GM12874 (cell line): ENCODE measurements at regions not wholly inside any gene's neighbourhood (a gene's known extent, or its start where the extent isn't known, plus 50 kb on each side); places are given as distances from the start of the nearest gene placed in this dataset.

Experiments used
- TF ChIP-seq, protein P1 (sequence below): IDR thresholded peaks from 2 replicates; pipeline ENCODE4 v1.5.1; 2011; ENCODE audit warnings: low read depth, mild to moderate bottlenecking, control low read depth, low read length, moderate library complexity; ENCODE audit not compliant: insufficient read depth

GRCh38 chr5:71771191-71771590 is 52.1 kb downstream of the CARTPT start:
- TF ChIP-seq, protein P1, sequence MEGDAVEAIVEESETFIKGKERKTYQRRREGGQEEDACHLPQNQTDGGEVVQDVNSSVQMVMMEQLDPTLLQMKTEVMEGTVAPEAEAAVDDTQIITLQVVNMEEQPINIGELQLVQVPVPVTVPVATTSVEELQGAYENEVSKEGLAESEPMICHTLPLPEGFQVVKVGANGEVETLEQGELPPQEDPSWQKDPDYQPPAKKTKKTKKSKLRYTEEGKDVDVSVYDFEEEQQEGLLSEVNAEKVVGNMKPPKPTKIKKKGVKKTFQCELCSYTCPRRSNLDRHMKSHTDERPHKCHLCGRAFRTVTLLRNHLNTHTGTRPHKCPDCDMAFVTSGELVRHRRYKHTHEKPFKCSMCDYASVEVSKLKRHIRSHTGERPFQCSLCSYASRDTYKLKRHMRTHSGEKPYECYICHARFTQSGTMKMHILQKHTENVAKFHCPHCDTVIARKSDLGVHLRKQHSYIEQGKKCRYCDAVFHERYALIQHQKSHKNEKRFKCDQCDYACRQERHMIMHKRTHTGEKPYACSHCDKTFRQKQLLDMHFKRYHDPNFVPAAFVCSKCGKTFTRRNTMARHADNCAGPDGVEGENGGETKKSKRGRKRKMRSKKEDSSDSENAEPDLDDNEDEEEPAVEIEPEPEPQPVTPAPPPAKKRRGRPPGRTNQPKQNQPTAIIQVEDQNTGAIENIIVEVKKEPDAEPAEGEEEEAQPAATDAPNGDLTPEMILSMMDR, result no peak

DNA sequence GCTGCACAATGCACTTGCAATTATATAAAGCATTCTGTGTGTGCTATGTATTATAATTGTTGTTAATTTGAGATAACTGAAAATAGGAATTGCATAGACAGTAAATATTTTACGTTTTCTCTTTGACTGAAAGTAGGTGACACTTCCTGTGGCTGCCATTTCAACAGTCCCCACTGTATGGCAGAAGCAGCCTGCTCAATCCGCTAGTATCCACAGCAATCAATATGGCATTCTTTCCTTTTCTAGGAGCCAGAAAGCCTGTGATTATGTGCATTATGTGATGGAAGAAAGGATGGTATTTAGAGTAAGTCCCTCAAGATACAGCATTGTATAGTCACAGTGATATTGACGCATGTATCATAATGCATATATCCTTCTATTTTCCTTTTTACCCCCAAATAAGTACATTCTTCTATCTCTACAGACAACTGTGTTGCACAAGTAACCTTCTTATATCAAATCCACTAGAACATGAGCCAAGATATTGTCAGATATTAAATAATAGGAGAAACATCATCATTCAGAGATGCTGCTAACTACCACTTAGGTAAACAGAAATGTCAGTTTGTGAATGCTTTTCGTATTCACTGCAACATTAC is 59.7 kb downstream of the CARTPT start:
- TF ChIP-seq, protein P1, result peak; percentile 12; the same call in 1 of the 2 replicates

- TF ChIP-seq, protein P1, result no peak
These were observed 61.5 kb downstream of the CARTPT start for GRCh38 chr5:71780597-71780996.

- TF ChIP-seq, protein P1, result no peak
These were observed 63.3 kb downstream of the CARTPT start for GRCh38 chr5:71782393-71782770.

DNA sequence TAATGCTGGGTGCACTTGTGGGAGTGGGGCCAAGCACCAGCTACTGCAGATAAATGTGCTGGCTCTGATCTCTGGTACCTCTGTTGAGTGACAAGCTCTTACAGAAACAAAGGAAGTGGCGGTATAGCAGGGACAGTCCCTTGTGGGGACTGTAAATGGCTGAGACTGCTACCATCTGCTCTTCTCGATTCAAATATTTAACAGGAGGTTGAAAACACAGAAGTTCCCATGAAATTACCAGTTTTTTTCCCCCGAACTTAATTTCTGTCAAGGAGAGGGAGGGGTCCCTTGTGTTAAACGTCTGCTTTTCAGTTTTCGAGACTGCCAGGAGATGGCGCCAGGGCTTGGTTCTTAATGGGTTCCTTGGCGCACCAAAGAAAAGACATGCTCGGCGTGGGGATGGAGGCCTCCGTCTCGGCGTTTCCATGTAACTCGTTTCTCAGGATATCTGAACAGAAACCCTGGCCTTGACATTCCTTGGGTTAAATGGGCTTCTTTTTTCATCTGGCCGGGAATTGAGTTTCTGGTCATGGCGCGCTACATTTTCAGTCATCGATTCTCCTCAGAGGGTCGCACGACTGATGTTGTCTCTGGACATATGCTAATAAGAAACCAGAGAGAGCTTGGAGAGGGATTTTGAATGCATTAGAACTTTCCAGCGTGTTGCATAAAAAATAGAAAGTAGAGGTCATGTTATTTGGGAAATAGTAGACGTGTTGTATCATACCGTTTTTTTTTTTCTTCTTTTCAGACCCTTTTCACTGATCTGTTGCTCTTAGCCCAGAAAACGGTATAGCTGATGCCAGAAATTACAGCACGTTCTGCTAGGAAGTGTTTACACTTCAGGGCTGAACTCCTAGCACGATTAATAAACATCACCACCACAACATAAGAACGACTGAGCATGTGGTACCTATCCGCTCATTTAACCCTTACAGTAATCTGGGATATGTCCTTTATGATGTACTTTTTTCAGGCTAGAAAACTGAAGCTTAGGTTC is 64.0 kb downstream of the CARTPT start:
- TF ChIP-seq, protein P1, result peak; percentile 76

DNA sequence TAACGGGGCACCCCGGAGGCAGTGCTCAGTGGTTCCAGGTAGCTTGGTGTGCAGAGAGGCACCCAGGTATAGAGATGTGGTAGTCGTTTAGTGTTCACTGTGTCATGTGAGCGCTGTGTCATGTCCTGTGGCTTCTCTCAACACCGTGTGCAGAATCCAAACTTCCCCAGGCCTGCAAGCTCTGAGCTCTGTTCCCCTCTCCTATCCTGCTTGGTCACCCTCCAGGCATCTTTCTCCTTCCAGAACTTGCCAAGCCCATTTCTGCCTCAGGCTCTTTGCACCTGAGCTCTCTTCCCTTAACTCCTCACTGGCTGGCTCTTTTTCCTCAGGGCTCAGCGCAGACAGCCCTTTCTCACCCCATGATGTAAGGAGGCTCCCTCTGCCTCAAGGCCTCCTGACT is 64.8 kb downstream of the CARTPT start:
- TF ChIP-seq, protein P1, result no peak

DNA sequence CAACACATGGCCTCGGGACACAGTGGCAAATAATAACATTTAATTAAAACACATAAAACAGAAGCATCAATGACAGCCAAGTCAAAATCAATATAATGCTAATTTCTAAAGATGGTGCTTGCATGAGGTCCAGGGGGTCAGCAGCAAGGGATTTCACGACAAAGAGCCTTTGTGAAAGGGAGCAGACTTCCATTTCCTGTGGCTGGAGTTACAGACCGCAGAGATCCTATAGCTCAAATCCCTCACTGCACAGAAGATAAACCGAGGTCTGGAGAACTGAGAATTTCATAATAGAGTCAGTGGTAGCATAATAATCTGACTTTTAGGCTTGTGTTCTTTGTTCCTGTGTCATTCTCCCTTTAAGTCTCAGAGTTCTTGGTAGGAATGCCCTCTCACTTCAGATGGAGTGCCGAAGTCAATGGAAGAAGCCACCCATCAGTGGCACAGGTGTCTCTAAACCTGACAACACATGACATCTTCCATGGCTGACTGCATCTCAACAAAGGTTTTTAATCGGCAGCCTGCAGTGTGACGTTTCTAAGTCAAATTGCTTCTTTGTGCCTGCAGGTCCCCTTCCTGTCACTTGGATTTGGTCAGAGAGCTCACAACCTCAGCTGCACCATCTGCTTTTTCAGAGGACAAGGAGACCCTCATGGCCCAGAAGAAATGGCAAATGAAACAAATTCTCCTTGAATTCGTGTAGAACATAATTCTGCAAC is 67.4 kb downstream of the CARTPT start:
- TF ChIP-seq, protein P1, result no peak
